ENCODE measurements at regions not wholly inside any gene's neighbourhood (a gene's known extent, or its start where the extent isn't known, plus 50 kb on each side); places are given as distances from the start of the nearest gene placed in this dataset.

DNA sequence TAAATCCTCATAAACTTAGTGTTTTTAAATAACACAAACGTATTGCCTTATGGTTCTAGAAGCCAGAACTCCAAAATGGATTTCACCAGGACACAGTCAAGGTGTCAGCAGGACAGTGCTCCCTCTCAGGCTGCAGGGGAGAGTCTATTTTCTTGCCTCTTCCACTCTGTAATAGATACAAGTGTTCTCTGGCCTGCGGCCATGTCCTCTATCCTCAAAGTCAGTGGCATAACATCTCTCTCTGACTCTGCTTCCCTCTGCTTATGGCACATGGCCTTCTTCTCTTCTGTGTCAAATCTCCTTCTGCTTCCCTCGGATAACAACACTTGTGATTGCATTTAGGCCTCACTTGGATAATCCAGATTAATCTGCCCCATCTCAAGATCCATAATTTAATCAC, 129.4 kb upstream of the OR13F1 start:
- H3K9ac ChIP-seq (ENCODE audit: extremely low read depth, insufficient read length, low read length): no peak overlapping the region
- no peak overlapping the region for H3T11ph ChIP-seq (ENCODE audit: low read length)
- Mint-ChIP-seq H3K27ac (no peak overlapping the region), H3K27me3 (ENCODE audit: low read depth) (no peaks in the 10 kb centered on the region), H3K36me3 (ENCODE audit: insufficient read depth in 1 of 3, low read depth in 3 of 3) (peaks cover 0 to 11% (median 4%) of the 10 kb centered on the region in 3 experiments; a peak in 4 of 7 replicates), H3K9me3 (peaks cover 11 to 14% of the 10 kb centered on the region in 2 experiments; a peak in 4 of 5 replicates), H3K4me1 (peaks cover 4 to 6% of the 10 kb centered on the region in 2 experiments; a peak in 3 of 4 replicates), H3K4me3 (no peak overlapping the region)
- H3K27me3 ChIP-seq (ENCODE audit: insufficient read depth, low read length): no peaks in the 10 kb centered on the region
- H3K9me3 ChIP-seq (ENCODE audit: control insufficient read depth, low read depth, low read length): no peaks in the 10 kb centered on the region
- no peak overlapping the region for H4K8ac ChIP-seq (replicated peaks; ENCODE audit: insufficient read length, low read depth, low read length)
- H3K27ac ChIP-seq (ENCODE audit: insufficient read length, low read depth, low read length): no peak overlapping the region
- no peak overlapping the region for H4K91ac ChIP-seq (ENCODE audit: insufficient read length, low read depth, low read length)
- H2BK15ac ChIP-seq (ENCODE audit: low read depth, low read length): no peak overlapping the region
- H4K20me1 ChIP-seq (ENCODE audit: control insufficient read depth, insufficient read depth, insufficient read length): no peaks in the 10 kb centered on the region
- no peak overlapping the region for H2AK5ac ChIP-seq (ENCODE audit: insufficient read length, low read length)
- H3K56ac ChIP-seq (ENCODE audit: insufficient read length, low read depth, low read length): no peak overlapping the region
- no peak overlapping the region for H2BK20ac ChIP-seq (ENCODE audit: low read depth, low read length, poor library complexity, severe bottlenecking)
- no peaks in the 10 kb centered on the region for H3K4me1 ChIP-seq (ENCODE audit: insufficient read depth, low read length)
- no peak overlapping the region for H3K4me2 ChIP-seq (ENCODE audit: insufficient read depth, insufficient read length, low read length)
- no peaks in the 10 kb centered on the region for H3K79me1 ChIP-seq (ENCODE audit: insufficient read depth, low read depth, low read length, poor library complexity, severe bottlenecking)
- no peak overlapping the region for H3K23ac ChIP-seq (ENCODE audit: insufficient read length, low read depth, low read length)
- H3K4ac ChIP-seq (ENCODE audit: low read depth, low read length): no peak overlapping the region
- H4K5ac ChIP-seq (ENCODE audit: insufficient read length, low read depth, low read length): no peak overlapping the region
- H3K18ac ChIP-seq (ENCODE audit: insufficient read length, low read depth, low read length): no peak overlapping the region
- no peaks in the 10 kb centered on the region for H3K23me2 ChIP-seq (ENCODE audit: insufficient read length, low read depth, low read length, poor library complexity, severe bottlenecking)
- H2AFZ ChIP-seq (ENCODE audit: low read length): no peak overlapping the region
- no peak overlapping the region for H2BK120ac ChIP-seq (ENCODE audit: low read depth, low read length, poor library complexity, severe bottlenecking)
- WGBS (ENCODE audit: extremely low coverage, insufficient read length, low lambda C conversion rate): no CpG with 5 or more reads among the region's 3 CpGs
- DNase-seq: no peak
- H3K14ac ChIP-seq (ENCODE audit: insufficient read depth, low read length): no peak overlapping the region
- TF ChIP-seq, protein P1, sequence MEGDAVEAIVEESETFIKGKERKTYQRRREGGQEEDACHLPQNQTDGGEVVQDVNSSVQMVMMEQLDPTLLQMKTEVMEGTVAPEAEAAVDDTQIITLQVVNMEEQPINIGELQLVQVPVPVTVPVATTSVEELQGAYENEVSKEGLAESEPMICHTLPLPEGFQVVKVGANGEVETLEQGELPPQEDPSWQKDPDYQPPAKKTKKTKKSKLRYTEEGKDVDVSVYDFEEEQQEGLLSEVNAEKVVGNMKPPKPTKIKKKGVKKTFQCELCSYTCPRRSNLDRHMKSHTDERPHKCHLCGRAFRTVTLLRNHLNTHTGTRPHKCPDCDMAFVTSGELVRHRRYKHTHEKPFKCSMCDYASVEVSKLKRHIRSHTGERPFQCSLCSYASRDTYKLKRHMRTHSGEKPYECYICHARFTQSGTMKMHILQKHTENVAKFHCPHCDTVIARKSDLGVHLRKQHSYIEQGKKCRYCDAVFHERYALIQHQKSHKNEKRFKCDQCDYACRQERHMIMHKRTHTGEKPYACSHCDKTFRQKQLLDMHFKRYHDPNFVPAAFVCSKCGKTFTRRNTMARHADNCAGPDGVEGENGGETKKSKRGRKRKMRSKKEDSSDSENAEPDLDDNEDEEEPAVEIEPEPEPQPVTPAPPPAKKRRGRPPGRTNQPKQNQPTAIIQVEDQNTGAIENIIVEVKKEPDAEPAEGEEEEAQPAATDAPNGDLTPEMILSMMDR (conservative IDR thresholded peaks at IDR 0.05): no peak
- no peaks in the 10 kb centered on the region for H3K79me2 ChIP-seq (ENCODE audit: insufficient read depth, low read length)
- H2BK5ac ChIP-seq (ENCODE audit: insufficient read length, low read length): no peak overlapping the region
- H2BK12ac ChIP-seq (ENCODE audit: insufficient read length, low read depth, low read length): no peak overlapping the region

All from H9 (cell line).